ENCODE measurements at regions not wholly inside any gene's neighbourhood (a gene's known extent, or its start where the extent isn't known, plus 50 kb on each side); places are given as distances from the start of the nearest gene placed in this dataset.

DNA sequence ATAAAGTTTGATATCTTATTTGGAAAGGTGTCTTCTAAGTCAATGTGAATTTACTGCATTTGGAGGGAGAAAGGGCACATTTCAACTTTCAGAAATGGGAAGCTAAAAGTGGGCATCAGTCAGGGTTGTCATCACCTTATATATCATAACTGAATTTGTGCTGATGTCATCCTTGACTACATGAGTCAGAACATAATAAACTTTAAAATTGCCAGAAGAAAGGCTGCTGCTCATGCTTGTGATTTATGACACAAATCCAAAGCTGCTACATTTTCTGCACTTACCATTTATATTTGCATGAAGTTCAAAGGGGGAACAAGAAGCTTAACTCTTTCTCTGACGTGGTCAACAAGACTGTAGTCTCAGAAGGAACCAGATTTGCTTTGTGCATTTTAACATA, 196.6 kb downstream of the UTP18 start:
- intact Hi-C loops (cut with DNase I; ENCODE audit: low total_unique reads): no loop called here
- Histone ChIP-seq H3K4me3 (no peak overlapping the region), H3K4me1 (no peaks in the 10 kb centered on the region), H3K9me3 (no peaks in the 10 kb centered on the region), H3K27me3 (no peaks in the 10 kb centered on the region), H3K27ac (no peak overlapping the region), H3K36me3 (no peaks in the 10 kb centered on the region)
- DNase-seq: no peak
- TF ChIP-seq, protein P1, sequence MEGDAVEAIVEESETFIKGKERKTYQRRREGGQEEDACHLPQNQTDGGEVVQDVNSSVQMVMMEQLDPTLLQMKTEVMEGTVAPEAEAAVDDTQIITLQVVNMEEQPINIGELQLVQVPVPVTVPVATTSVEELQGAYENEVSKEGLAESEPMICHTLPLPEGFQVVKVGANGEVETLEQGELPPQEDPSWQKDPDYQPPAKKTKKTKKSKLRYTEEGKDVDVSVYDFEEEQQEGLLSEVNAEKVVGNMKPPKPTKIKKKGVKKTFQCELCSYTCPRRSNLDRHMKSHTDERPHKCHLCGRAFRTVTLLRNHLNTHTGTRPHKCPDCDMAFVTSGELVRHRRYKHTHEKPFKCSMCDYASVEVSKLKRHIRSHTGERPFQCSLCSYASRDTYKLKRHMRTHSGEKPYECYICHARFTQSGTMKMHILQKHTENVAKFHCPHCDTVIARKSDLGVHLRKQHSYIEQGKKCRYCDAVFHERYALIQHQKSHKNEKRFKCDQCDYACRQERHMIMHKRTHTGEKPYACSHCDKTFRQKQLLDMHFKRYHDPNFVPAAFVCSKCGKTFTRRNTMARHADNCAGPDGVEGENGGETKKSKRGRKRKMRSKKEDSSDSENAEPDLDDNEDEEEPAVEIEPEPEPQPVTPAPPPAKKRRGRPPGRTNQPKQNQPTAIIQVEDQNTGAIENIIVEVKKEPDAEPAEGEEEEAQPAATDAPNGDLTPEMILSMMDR (IDR thresholded peaks at IDR 0.05): no peak
- TF ChIP-seq POLR2AphosphoS5 (IDR thresholded peaks at IDR 0.05) (no peak), EP300 (IDR thresholded peaks at IDR 0.05) (no peak), POLR2A (IDR thresholded peaks at IDR 0.05) (no peak)
- WGBS, 5 donors: 33 to 54% (median 48%) methylated on average over 1 of the region's 1 CpG

DNA sequence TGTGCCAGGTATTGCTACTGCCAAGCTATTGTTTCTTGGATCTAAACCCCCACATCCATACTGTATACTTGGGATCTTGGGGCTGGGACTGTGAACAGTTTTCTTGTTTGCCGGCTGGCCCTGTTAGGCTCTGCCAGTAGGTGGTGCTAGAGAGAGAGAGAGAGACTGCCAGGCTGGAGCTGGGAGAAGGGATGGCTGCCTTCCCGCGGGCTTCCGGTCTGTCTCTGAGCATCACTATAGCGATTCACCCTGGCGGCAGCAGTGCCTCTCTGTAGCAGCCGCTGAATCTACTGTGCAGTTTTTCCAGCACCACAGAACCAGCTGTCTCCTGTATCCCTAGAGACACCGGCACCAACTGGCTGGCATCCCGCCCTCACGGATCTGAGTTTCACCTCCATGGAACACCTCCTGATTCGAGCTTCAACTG, 201.2 kb downstream of the UTP18 start:
- no peaks in the 10 kb centered on the region for H3K4me1 ChIP-seq
- 54 to 75% (median 60%) methylated on average over 11 of the region's 11 CpGs for WGBS, 5 donors
- H3K27ac ChIP-seq: no peak overlapping the region
- no peaks in the 10 kb centered on the region for H3K27me3 ChIP-seq
- TF ChIP-seq, protein P1 (IDR thresholded peaks at IDR 0.05): peak in 5 of 7 experiments; percentile 24 to 48 (median 47)
- no peak for TF ChIP-seq POLR2A (IDR thresholded peaks at IDR 0.05)
- H3K4me3 ChIP-seq: no peak overlapping the region
- no peaks in the 10 kb centered on the region for H3K36me3 ChIP-seq
- peak; percentile 54 to 71 for DNase-seq
- H3K9me3 ChIP-seq: no peaks in the 10 kb centered on the region
- intact Hi-C loops (cut with DNase I; ENCODE audit: low total_unique reads): no loop called here

DNA sequence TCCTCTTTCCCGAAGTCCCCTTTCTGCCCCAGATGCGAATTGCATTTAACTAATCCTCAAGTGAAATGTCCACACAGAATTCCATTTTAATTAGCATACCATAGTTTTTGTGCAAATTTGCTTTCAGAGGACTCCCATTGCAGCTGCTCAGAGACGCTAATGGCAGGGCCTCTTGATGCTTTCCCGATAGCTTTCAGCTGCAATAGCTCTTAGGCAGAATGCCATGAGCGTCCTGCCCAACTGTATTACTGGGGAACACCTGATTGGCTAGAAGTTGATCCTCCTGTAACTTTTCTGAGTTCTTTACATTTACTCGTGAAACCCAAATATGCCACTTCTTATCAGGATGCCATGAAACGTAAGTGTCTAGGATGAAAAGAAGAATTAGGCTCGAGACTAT, 203.0 kb downstream of the UTP18 start:
- no peaks in the 10 kb centered on the region for H3K9me3 ChIP-seq
- no peaks in the 10 kb centered on the region for H3K4me1 ChIP-seq
- H3K4me3 ChIP-seq: no peak overlapping the region
- intact Hi-C loops (cut with DNase I; ENCODE audit: low total_unique reads): no loop called here
- WGBS, 5 donors: 70 to 80% (median 75%) methylated on average over 8 of the region's 8 CpGs
- TF ChIP-seq POLR2AphosphoS5 (IDR thresholded peaks at IDR 0.05) (no peak), EP300 (IDR thresholded peaks at IDR 0.05) (no peak), POLR2A (IDR thresholded peaks at IDR 0.05) (no peak)
- TF ChIP-seq, protein P1 (IDR thresholded peaks at IDR 0.05): no peak
- peak in 1 of 2 donors; percentile 34 for DNase-seq
- H3K27ac ChIP-seq: no peak overlapping the region
- H3K36me3 ChIP-seq: no peaks in the 10 kb centered on the region
- H3K27me3 ChIP-seq: no peaks in the 10 kb centered on the region

DNA sequence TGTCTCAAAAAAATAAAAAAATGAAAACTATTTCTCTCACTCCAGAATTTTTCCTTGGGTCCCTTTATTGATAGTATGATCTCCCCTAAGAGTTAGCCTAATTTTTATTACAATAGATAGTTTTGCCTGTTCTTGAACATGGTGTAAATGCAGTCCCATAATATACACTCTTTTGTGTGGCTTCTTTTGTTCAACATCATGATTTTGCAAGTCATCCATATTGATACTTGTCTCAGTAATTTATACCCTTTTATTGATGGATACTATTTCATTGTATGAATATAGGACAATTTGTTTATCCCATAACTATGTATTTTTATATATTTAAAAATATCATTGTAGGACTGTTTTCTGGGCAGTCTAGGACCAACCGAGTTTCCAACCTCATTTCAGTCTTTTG, 207.0 kb downstream of the UTP18 start:
- TF ChIP-seq EP300 (IDR thresholded peaks at IDR 0.05) (no peak), POLR2AphosphoS5 (IDR thresholded peaks at IDR 0.05) (no peak), POLR2A (IDR thresholded peaks at IDR 0.05) (no peak)
- TF ChIP-seq, protein P1 (IDR thresholded peaks at IDR 0.05): no peak
- Histone ChIP-seq H3K27me3 (peaks cover 0 to 4% (median 0%) of the 10 kb centered on the region in 3 donors), H3K4me1 (no peaks in the 10 kb centered on the region), H3K27ac (no peak overlapping the region), H3K4me3 (no peak overlapping the region), H3K36me3 (no peaks in the 10 kb centered on the region), H3K9me3 (no peaks in the 10 kb centered on the region)
- DNase-seq: no peak
- intact Hi-C loops (cut with DNase I; ENCODE audit: low total_unique reads): no loop called here
- 65 to 88% (median 78%) methylated on average over 1 of the region's 1 CpG for WGBS, 5 donors
